AG08395 (cell line): ENCODE measurements at regions not wholly inside any gene's neighbourhood (a gene's known extent, or its start where the extent isn't known, plus 50 kb on each side); places are given as distances from the start of the nearest gene placed in this dataset.
"Not testable (repeated sequence)": the region's sequence is repeated elsewhere in the genome, so short reads cannot be mapped to it uniquely, and the experiment has no call there.

Experiments
- DNase-seq: peaks from one replicate; pipeline ENCODE4 v3.0.0; 2012; ENCODE audit warnings: mixed read lengths, low spot score

- peak; percentile 42 for DNase-seq
Observed at GRCh38 chr2:212777020-212777491, 238.5 kb upstream of the ERBB4 start.

- no peak for DNase-seq
Observed at GRCh38 chr2:212773808-212774339, 235.3 kb upstream of the ERBB4 start.

- no peak for DNase-seq
Observed at GRCh38 chr2:212770240-212770639, 231.6 kb upstream of the ERBB4 start.

GRCh38 chr2:212766921-212767320, 228.3 kb upstream of the ERBB4 start:
- DNase-seq: no peak

- DNase-seq: no peak
Observed at GRCh38 chr2:212752730-212753351, 214.2 kb upstream of the ERBB4 start.

GRCh38 chr2:212745359-212745758, 206.8 kb upstream of the ERBB4 start:
- DNase-seq: no peak

GRCh38 chr2:212737392-212738172, 199.0 kb upstream of the ERBB4 start:
- no peak for DNase-seq

- DNase-seq: no peak
Observed at GRCh38 chr2:212736385-212736726, 197.8 kb upstream of the ERBB4 start.

GRCh38 chr2:212733273-212733672, 194.7 kb upstream of the ERBB4 start:
- DNase-seq: no peak

GRCh38 chr2:212732860-212733259, 194.3 kb upstream of the ERBB4 start:
- DNase-seq: no peak

GRCh38 chr2:212730994-212731393, 192.4 kb upstream of the ERBB4 start:
- DNase-seq: no peak

GRCh38 chr2:212728717-212729116, 190.1 kb upstream of the ERBB4 start:
- no peak for DNase-seq

- DNase-seq: no peak
Observed at GRCh38 chr2:212727751-212728150, 189.1 kb upstream of the ERBB4 start.

GRCh38 chr2:212726403-212726802, 187.8 kb upstream of the ERBB4 start:
- no peak for DNase-seq

GRCh38 chr2:212725180-212725579, 186.6 kb upstream of the ERBB4 start:
- DNase-seq: no peak

- DNase-seq: peak; percentile 27
Observed at GRCh38 chr2:212723226-212723625, 184.6 kb upstream of the ERBB4 start.

- no peak for DNase-seq
Observed at GRCh38 chr2:212722046-212722445, 183.4 kb upstream of the ERBB4 start.

GRCh38 chr2:212721026-212721451, 182.4 kb upstream of the ERBB4 start:
- DNase-seq: no peak

- DNase-seq: not testable (repeated sequence)
Observed at GRCh38 chr2:212715411-212715810, 176.8 kb upstream of the ERBB4 start.

- DNase-seq: no peak
Observed at GRCh38 chr2:212713681-212714080, 175.1 kb upstream of the ERBB4 start.

GRCh38 chr2:212712991-212713390, 174.4 kb upstream of the ERBB4 start:
- no peak for DNase-seq

GRCh38 chr2:212712466-212712865, 173.9 kb upstream of the ERBB4 start:
- DNase-seq: no peak

- peak; percentile 82 for DNase-seq
Observed at GRCh38 chr2:212711856-212712255, 173.3 kb upstream of the ERBB4 start.
